ENCODE measurements at regions not wholly inside any gene's neighbourhood (a gene's known extent, or its start where the extent isn't known, plus 50 kb on each side); places are given as distances from the start of the nearest gene placed in this dataset.
"Not testable (repeated sequence)": the region's sequence is repeated elsewhere in the genome, so short reads cannot be mapped to it uniquely, and the experiment has no call there.

DNA sequence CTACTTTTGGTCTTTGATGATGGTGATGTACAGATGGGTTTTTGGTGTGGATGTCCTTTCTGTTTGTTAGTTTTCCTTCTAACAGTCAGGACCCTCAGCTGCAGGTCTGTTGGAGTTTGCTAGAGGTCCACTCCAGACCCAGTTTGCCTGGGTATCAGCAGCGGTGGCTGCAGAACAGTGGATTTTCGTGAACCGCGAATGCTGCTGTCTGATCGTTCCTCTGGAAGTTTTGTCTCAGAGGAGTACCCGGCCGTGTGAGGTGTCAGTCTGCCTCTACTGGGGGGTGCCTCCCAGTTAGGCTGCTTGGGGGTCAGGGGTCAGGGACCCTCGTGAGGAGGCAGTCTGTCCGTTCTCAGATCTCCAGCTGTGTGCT, 56.6 kb upstream of the TNFAIP8 start:
- DNase-seq (ENCODE audit: low read depth); in situ Hi-C loops (cut with HindIII; ENCODE audit: low sequenced_read_pairs); H3K4me3 ChIP-seq (ENCODE audit: low read depth, low read length): not testable (repeated sequence)

DNA sequence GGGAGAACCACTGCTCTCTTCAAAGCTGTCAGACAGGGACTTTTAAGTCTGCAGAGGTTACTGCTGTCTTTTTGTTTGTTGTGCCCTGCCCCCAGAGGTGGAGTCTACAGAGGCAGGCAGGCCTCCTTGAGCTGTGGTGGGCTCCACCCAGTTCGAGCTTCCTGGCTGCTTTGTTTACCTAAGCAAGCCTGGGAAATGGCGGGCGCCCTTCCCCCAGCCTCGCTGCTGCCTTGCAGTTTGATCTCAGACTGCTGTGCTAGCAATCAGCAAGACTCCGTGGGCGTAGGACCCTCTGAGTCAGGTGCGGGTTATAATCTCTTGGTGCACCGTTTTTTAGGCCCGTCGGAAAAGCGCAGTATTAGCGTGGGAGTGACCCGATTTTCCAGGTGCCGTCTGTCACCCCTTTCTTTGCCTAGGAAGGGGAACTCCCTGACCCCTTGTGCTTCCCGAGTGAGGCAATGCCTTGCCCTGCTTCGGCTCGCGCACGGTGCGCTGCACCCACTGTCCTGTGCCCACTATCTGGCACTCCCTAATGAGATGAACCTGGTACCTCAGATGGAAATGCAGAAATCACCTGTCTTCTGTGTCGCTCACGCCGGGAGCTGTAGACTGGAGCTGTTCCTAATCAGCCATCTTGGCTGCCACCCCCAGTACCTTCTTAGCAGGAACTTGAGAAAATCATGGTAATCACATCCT, 56.1 kb upstream of the TNFAIP8 start:
- DNase-seq (ENCODE audit: low read depth); H3K4me3 ChIP-seq (ENCODE audit: low read depth, low read length); in situ Hi-C loops (cut with HindIII; ENCODE audit: low sequenced_read_pairs): not testable (repeated sequence)

DNA sequence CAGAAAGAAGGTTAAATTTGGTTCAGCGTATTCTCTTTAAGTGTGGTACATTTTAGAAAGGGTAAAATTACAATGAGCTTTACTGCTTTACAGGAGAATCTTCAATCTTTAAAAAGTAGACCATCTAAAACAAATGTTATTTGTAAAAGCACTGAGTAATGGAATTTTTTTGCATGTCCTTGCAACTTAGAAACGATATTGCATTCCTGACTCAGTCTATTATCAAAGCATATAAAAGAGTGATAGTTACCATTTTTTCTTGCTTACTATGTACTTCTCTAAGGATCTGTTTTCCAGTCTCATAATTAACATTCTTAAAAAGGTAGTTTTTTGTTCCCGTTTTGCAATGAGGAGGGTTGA, 55.5 kb upstream of the TNFAIP8 start:
- H3K4me3 ChIP-seq (ENCODE audit: low read depth, low read length): no peak overlapping the region
- in situ Hi-C loops (cut with HindIII; ENCODE audit: low sequenced_read_pairs): no loop called here
- DNase-seq (ENCODE audit: low read depth): no peak
- TF ChIP-seq, protein P1, sequence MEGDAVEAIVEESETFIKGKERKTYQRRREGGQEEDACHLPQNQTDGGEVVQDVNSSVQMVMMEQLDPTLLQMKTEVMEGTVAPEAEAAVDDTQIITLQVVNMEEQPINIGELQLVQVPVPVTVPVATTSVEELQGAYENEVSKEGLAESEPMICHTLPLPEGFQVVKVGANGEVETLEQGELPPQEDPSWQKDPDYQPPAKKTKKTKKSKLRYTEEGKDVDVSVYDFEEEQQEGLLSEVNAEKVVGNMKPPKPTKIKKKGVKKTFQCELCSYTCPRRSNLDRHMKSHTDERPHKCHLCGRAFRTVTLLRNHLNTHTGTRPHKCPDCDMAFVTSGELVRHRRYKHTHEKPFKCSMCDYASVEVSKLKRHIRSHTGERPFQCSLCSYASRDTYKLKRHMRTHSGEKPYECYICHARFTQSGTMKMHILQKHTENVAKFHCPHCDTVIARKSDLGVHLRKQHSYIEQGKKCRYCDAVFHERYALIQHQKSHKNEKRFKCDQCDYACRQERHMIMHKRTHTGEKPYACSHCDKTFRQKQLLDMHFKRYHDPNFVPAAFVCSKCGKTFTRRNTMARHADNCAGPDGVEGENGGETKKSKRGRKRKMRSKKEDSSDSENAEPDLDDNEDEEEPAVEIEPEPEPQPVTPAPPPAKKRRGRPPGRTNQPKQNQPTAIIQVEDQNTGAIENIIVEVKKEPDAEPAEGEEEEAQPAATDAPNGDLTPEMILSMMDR (IDR thresholded peaks at IDR 0.05; ENCODE audit: low read depth, low read length, missing control alignments): no peak

DNA sequence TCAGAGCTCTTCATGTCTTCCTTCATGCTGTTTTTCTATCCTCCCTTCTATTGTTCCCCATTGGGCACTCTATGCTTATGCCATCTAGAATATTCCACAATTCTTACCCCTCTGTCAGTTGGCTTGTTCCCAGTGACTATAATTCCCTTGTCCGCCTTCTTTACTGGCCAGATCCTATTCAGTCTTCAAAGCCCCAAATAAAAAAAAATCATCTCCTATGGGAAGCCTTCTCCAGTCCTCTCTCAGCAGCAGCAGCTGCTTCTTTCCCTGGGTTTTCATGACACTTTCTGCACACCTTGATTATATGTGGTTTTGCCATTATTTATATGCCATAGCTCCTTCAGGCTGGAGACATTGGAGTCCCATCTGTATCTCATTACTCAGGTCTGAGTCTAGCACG, 54.6 kb upstream of the TNFAIP8 start:
- H3K4me3 ChIP-seq (ENCODE audit: low read depth, low read length): no peak overlapping the region
- TF ChIP-seq, protein P1 (IDR thresholded peaks at IDR 0.05; ENCODE audit: low read depth, low read length, missing control alignments): no peak
- in situ Hi-C loops (cut with HindIII; ENCODE audit: low sequenced_read_pairs): no loop called here
- DNase-seq (ENCODE audit: low read depth): no peak

DNA sequence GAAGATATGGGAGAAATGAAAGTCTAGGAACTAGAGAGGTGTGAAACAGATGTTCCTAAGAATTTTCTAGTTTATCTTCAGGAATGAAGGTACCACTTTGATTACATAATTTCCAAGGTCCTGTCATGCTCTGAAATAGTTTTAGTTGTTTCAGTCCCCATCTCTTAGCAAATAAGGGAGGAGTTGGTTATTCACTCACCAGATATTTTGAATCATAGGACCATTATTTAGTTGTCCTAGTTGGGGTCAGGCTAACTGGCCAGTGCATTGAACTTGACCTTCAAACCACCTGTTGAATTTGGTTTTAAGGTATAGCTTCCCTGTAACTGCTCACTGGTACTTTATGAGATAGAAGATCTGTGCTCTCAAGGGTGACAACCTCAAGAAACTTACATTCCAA, 53.9 kb upstream of the TNFAIP8 start:
- TF ChIP-seq, protein P1 (IDR thresholded peaks at IDR 0.05; ENCODE audit: low read depth, low read length, missing control alignments): no peak

DNA sequence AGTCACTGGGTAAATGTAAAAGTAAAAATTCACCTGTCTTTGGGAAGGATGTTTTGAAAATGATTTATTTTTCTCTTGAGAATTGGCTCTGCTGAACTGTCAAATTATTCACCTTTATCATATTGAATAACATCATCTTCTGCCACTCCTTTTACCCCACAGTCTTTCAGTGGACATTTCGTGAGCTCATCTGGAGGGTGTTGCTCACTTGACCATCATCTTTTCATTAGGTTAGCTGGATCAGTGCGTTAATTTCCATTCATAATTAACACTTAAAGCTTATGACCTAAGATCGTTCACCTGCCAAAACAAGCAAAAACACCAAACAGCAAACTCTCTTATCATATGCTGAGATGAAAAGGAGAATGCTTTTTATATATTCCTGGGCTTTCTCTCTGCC, 53.4 kb upstream of the TNFAIP8 start:
- no peak for DNase-seq (ENCODE audit: low read depth)
- TF ChIP-seq, protein P1 (IDR thresholded peaks at IDR 0.05; ENCODE audit: low read depth, low read length, missing control alignments): no peak
- in situ Hi-C loops (cut with HindIII; ENCODE audit: low sequenced_read_pairs): no loop called here
- H3K4me3 ChIP-seq (ENCODE audit: low read depth, low read length): no peak overlapping the region

More for the DNA sequence above, 53.9 kb upstream of the TNFAIP8 start:
- DNase-seq (ENCODE audit: low read depth): no peak
- no peak overlapping the region for H3K4me3 ChIP-seq (ENCODE audit: low read depth, low read length)
- in situ Hi-C loops (cut with HindIII; ENCODE audit: low sequenced_read_pairs): no loop called here

DNA sequence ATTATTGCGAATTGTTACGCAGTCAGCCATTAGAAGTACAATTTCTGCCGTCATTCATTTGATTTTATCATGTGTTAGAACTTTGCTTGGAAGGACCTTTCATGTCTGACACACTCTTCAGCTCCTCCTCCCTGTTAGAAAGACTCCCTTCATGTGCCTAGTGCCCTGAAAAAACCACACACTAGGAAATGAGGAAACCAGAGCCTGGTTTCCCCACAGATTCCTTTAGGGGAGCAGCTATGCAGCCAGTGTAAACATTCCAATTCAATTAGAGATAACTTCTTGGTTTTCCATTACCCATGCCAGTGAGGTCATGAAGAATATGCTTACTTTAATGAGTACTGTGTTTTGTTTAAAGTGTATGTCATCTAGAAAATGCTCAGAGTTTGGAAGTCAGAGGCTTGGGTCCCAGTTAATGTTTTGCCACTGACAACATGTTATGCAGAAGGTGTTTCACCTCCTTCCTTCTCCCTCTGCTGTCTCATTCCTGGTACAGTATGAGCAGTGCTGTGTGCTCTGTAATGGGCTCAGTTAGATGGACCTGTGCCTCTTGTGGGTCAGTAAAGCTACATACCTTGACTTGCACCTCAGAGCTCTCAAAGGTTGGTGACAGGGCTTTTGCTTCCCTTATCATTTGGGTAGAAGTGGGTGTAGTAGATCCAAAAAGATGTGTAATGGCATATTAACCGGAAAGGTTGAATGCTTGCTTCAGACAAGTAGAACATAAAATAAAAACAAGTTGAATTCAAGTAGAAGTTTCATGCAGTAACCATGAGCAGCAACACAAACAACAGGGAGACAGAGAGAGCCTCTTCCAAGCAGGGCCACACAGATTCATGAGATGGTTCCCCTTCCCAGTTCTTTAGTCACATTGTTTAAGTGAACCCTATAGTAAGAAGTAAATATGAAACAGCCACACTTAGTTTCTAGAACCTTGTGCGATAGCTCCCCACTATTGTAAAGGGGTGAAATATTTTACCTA, 52.6 kb upstream of the TNFAIP8 start:
- in situ Hi-C loops (cut with HindIII; ENCODE audit: low sequenced_read_pairs): no loop called here

More for the DNA sequence above, 52.6 kb upstream of the TNFAIP8 start:
- DNase-seq (ENCODE audit: low read depth): peak; percentile 91
- H3K4me3 ChIP-seq (ENCODE audit: low read depth, low read length): no peak overlapping the region
- TF ChIP-seq, protein P1 (IDR thresholded peaks at IDR 0.05; ENCODE audit: low read depth, low read length, missing control alignments): peak; percentile 15
